ENCODE measurements at regions not wholly inside any gene's neighbourhood (a gene's known extent, or its start where the extent isn't known, plus 50 kb on each side); places are given as distances from the start of the nearest gene placed in this dataset.

GRCh38 chr17:77295241-77295853 is 154.6 kb downstream of the SEC14L1 start:
- Mint-ChIP-seq H3K9me3 (no peaks in the 10 kb centered on the region), H3K27ac (ENCODE audit: unreplicated experiment) (no peak overlapping the region), H3K4me3 (no peak overlapping the region), H3K36me3 (ENCODE audit: low read depth) (no peaks in the 10 kb centered on the region), H3K4me1 (peaks cover 4% of the 10 kb centered on the region), H3K27me3 (ENCODE audit: low read depth) (no peaks in the 10 kb centered on the region)
- no peak for DNase-seq (ENCODE audit: low read depth, low spot score)
- no peak for TF ChIP-seq CTCF (conservative IDR thresholded peaks at IDR 0.05)

GRCh38 chr17:77296769-77297409 is 156.1 kb downstream of the SEC14L1 start:
- TF ChIP-seq CTCF (conservative IDR thresholded peaks at IDR 0.05) = no peak

GRCh38 chr17:77297693-77298666 is 157.2 kb downstream of the SEC14L1 start:
- H3K27me3 Mint-ChIP-seq (ENCODE audit: low read depth) = no peaks in the 10 kb centered on the region
- H3K9me3 Mint-ChIP-seq = no peaks in the 10 kb centered on the region
- no peak for TF ChIP-seq CTCF (conservative IDR thresholded peaks at IDR 0.05)
- peaks cover 4% of the 10 kb centered on the region for H3K4me1 Mint-ChIP-seq
- H3K27ac Mint-ChIP-seq (ENCODE audit: unreplicated experiment) = no peak overlapping the region
- DNase-seq (ENCODE audit: low read depth, low spot score) = no peak
- no peak overlapping the region for H3K4me3 Mint-ChIP-seq
- no peaks in the 10 kb centered on the region for H3K36me3 Mint-ChIP-seq (ENCODE audit: low read depth)

More at GRCh38 chr17:77296769-77297409, 156.1 kb downstream of the SEC14L1 start:
- no peak for DNase-seq (ENCODE audit: low read depth, low spot score)
- Mint-ChIP-seq H3K4me1 (peaks cover 4% of the 10 kb centered on the region), H3K27ac (ENCODE audit: unreplicated experiment) (no peak overlapping the region), H3K4me3 (no peak overlapping the region), H3K27me3 (ENCODE audit: low read depth) (no peaks in the 10 kb centered on the region), H3K9me3 (no peaks in the 10 kb centered on the region), H3K36me3 (ENCODE audit: low read depth) (no peaks in the 10 kb centered on the region)

- no peaks in the 10 kb centered on the region for H3K36me3 Mint-ChIP-seq (ENCODE audit: low read depth)
- no peak for DNase-seq (ENCODE audit: low read depth, low spot score)
- TF ChIP-seq CTCF (conservative IDR thresholded peaks at IDR 0.05) = no peak
- no peaks in the 10 kb centered on the region for H3K9me3 Mint-ChIP-seq
- no peak overlapping the region for H3K27ac Mint-ChIP-seq (ENCODE audit: unreplicated experiment)
- no peaks in the 10 kb centered on the region for H3K27me3 Mint-ChIP-seq (ENCODE audit: low read depth)
- H3K4me1 Mint-ChIP-seq = peaks cover 4% of the 10 kb centered on the region
- H3K4me3 Mint-ChIP-seq = no peak overlapping the region
Observed at GRCh38 chr17:77298811-77299210, 158.0 kb downstream of the SEC14L1 start.

GRCh38 chr17:77299256-77300015 is 158.7 kb downstream of the SEC14L1 start:
- TF ChIP-seq CTCF (conservative IDR thresholded peaks at IDR 0.05) = no peak
- Mint-ChIP-seq H3K4me1 (peaks cover 10% of the 10 kb centered on the region), H3K27ac (ENCODE audit: unreplicated experiment) (no peak overlapping the region), H3K9me3 (no peaks in the 10 kb centered on the region), H3K27me3 (ENCODE audit: low read depth) (no peaks in the 10 kb centered on the region), H3K36me3 (ENCODE audit: low read depth) (no peaks in the 10 kb centered on the region), H3K4me3 (no peak overlapping the region)
- DNase-seq (ENCODE audit: low read depth, low spot score) = no peak

Measured in neural crest cell (in vitro differentiated cells).